Eye (tissue), 1 donor: ENCODE measurements at regions not wholly inside any gene's neighbourhood (a gene's known extent, or its start where the extent isn't known, plus 50 kb on each side); places are given as distances from the start of the nearest gene placed in this dataset.
"Not testable (repeated sequence)": the region's sequence is repeated elsewhere in the genome, so short reads cannot be mapped to it uniquely, and the experiment has no call there.

Experiments
- DNase-seq: peaks from one replicate; pipeline ENCODE4 v3.0.0-alpha.2; 2015

DNA sequence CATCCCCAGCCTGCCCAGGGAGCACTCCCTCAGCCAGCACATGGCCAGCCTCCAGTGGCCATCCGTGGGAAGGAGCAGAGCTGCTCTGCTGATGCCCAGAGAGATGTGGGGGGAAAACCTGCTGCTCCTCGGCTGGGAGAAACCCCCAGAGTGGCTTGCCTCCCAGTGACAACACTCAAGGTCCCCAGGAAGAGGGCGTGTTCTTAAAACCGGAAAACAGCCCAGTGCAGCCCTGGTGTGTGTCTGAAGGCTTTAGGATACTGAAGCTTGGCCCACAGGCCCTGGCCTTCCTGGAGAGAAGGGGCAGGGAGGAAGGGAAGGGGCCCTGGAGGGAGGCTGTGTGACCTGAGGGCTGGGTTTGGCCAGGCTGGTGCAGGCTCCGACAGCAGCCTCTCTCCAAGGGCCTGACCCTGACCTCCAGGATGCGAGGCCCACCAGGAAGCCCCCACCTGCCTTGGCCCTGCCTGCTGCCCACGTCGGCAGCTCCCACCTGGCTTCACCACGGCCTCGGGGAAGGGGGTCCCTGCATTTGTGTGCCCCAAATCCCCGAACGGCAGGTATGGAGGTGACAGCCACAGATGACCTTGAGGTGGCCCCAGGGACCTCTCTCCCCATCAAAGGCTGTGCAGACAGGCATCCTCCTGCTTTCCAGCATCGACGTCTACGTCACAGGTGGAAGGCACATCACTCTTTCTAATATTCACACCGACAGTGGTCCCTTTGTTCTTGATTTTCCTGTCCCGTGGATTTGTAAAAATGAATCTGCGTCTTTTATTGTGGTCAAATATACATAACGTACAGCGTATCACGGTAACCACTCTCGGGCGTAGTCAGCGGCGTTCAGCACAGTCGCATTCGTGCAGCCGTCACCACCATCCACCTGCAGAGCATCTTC, 190.0 kb upstream of the C14orf180 start:
- DNase-seq, result no peak

DNA sequence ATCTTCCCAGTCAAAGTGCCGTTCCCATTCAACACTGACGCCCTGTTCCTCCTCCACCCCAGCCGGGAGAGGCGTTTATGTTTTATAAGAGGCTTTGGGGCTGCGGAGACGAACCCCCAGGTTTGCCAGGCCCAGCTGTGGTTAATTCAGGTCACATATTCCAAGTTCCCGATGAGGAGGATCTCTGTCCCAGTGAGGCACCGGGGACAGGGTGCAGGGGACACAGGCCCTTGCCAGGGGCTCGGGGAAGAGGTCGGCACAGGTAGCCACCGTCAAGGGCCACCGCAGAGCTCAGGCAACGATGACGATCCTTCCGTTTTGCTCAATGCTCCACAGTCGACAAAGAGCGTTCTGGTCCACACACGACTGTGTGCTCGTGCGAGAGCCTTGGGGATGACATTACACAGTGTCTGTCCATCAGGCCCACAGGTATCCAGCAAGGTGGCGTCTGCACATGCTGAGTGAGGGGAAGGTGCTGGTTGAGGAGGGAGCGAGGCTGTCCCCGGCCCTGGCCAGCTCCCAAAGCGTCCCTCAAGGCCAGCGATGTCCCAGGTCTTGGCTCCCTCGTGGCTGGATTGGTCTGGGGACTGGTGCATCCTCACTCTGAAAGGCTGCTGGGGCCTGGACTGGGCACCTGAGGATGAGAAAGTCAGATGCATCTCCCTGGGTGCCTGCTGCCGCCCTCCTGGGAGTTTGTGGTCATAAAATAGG, 189.2 kb upstream of the C14orf180 start:
- DNase-seq, result no peak

DNA sequence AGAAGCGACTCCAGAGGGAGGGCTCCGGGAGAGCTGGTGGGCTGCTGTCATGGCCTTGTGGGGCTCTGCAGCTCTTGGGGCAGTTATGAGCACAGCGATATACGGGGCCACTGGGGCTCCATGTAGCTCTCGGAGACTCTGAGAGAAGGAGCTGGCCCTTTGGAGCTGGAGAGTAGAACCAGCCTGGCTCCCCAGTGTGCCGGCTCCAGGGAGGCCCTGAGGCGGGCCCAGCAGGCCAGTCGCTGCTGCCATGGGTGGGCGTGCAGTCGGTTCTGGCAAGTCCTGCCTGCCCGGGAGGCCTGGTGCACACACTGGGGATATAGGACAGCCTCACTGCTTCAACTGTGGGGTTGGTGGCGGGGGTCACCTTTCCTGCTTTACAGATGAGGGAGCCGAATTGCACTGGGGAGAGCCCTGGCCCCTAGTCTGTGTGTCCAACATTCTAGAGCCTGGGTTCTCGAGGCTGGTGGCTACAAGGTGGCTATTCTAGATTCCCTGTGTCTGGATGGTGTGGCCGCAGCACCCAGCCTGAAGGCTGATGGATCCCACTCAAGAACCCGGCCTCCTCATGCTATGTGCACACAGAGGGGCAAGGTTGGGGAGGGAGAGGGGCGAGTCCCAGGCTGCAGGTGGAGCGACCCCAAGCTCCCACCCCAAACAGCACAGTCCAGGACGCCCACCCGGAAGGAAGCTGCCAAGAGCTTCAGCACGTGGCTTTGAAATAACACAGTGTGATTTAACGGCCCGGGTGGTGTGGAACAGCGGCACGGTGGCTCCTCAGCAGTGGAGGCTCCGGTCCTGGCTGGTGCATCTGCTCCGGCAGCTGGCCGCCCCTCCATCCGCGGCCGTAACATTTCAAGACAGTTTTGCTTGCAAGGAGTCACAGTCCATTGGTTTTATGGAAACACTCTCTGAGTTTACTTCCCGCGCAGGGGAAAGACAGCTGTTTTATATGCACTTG, 188.3 kb upstream of the C14orf180 start:
- DNase-seq, result peak; percentile 43

DNA sequence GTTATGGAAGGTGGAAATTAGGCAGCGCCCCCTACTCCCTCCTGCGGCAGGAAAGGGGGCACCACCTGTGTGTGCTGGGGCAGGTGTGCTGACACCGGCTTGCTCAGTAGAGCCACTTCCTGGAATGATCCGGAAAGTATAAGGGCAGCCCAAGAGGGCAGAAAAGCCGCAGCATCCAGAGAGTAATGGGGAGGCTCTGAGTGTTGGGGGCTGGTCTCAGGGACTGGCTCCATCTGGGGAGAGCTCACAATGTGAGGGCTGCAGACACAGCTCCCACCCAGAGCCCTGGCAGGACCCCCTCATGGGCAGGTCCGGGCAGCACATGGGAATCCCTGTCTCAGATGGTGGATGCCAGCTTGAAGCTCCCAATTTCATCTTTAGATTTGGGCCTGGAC, 187.6 kb upstream of the C14orf180 start:
- no peak for DNase-seq

DNA sequence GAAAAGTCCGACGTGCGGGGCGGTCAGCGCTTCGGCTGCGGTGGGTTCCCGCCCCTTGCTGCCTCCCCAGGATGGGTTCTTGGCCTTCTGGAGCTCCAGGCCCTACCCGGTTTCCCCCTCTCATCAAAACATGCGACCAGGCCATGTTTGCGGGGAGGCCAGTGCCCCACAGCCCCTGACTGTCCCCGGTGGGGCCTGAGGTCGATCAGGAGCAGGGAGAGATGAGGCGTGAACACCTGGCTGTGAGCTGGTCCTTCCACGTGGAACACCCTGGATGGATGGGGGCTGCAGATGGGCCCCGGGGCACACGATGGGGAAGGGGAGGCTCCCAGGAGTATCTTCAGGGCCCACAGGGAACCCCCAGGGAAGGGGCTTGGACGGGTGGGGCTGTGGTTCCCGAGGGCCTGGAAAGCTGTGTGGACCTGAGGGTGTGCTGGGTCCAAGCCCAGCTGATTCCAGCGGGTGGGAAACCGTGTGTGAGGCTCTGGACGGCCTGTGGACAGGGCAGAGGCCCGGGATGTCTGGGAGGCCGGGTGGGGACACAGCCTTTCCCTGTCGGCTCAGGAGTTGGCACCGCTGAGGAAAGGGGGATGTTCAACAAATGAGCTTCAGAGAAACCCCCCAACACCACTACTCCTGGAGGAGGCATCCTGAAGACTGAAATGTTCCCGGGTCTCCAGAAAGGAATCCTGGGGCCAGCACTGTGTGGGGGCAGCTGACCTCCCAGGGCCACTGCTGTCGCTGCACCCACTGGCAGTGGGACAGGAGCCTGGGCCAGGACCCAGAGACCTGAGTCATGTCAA, 187.0 kb upstream of the C14orf180 start:
- no peak for DNase-seq

DNA sequence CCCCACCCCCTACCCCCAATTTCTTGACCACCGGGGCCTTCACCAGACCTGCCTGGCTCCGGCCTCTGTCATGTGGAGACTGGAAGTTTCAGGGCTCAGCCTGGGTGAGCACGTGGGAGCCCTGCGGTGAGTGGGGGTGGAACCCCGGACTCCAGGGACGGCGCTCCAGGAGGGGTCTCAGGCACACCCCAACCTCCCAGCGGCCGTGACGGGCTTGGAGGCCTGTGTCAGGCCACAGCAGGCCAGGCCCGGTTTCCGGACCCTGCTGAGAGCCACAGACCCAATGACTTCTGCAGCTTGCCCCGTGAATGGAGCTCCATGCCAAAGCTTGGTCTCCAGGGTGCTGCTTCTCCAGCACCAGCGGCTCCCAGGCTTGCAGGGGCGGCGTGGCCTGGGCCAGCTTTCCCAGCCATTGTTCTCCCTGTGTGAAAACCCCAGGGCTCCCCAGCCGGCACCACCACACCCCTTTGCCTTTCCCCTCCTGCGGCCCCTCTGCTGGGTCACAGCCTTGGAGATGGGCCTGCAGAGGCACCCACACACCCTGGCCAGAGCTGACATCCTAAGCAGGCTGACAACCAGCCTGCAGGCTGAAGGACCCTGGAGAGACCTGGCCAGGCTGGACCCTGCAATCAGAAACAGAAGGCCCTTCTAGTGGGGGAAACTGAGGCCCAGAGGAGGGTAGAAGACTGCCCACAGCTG, 186.2 kb upstream of the C14orf180 start:
- no peak for DNase-seq

DNA sequence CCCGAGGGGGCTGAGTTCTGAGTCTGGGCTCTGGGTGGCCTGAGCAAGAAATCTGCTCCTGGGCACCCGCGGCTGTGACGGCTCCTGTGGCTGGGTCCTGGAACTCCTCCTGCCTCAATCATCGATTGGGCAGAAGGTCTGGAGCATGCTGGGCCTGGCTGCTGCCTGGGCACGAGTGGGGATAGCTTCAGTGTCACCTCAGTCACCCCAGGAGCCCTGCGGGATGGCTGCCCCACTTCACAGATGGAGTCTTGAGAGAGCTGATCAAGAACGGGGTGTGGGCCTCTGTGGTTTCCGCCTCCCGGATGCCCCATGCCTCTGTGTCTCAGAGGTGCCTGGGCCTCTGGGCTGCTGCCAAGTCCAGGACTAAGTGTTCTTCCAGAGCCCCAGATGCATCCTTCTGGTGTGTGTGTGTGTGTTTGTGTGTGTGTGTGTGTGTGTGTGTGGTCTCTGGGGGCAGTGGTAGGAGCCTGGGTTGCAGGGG, 185.6 kb upstream of the C14orf180 start:
- peak; percentile 54 for DNase-seq

DNA sequence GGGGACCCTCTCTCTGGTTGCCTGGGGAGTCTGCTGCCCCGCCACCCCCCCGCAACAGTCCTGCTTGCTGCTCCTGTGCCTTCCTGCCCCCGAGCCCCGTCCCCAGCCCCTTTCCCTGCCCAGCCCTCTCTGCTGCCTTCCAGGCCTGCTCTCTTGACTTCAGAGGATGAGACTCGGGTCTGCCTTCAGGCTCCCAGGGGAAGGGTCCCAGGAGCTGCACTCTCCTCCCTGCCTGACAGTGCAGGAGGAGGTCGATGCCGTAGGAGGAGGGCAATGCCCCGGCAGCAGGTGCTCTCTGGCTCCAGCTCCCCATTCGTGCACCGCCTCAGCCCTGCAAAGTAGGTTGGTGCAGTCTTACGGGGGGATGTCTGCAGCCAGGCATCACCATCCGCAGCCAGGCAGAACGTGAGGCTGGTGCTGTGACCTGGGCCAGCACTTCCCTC, 185.1 kb upstream of the C14orf180 start:
- DNase-seq, result peak; percentile 51

DNA sequence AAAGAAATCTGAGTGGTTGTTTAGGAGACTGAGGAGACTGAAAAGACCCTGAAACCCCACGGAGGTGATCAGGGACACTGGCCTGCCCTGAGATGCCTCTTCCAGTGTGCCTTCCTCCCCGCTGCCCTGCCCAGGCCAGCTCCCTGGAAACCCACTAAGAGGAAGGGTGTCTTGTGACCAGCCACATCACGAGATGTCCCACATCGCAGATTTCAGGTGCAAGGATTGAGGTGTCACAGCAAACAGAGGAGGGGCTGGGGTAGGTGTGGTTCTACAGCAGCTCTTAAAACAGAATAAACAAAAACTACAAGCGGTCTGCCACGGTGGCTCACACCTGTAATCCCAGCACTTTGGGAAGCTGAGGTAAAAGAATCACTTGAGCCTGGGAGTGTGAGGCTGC, 184.3 kb upstream of the C14orf180 start:
- DNase-seq, result no peak

DNA sequence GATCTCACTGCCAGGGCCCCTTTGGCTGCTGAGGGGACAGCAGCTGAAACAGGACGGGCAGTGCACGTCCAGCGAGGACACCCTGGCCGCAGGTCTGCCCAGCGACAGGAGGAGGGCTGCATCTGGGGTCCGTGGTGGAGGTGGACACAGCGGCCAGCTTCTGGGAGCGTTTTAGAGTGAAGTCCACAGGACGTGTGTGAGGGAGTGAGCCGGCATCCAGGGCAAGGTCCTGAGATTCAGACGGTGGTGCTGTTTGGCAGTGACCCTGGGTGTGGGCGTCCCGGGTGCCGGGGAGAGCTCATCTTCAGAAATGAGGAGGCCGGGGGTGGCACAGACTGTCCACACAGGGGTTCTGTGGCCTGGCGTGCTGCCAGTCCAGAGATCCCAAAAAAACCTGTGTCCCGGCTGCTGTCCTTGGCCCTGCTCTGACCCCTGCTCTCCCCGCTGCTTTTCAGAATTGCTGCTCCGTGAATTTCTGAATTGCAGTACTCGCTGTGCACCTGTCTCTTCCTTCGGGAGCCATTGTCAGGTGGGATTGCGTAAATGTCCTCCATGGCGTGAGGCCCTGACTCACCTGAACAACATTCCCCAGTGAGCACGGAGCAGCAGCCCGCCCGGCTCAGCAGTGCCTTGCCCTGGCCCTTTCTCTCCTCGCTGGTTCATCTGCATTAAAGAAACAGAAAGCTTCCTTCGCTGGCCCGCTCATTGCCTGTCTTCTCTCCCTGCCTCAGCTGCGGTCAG, 183.5 kb upstream of the C14orf180 start:
- DNase-seq, result no peak

DNA sequence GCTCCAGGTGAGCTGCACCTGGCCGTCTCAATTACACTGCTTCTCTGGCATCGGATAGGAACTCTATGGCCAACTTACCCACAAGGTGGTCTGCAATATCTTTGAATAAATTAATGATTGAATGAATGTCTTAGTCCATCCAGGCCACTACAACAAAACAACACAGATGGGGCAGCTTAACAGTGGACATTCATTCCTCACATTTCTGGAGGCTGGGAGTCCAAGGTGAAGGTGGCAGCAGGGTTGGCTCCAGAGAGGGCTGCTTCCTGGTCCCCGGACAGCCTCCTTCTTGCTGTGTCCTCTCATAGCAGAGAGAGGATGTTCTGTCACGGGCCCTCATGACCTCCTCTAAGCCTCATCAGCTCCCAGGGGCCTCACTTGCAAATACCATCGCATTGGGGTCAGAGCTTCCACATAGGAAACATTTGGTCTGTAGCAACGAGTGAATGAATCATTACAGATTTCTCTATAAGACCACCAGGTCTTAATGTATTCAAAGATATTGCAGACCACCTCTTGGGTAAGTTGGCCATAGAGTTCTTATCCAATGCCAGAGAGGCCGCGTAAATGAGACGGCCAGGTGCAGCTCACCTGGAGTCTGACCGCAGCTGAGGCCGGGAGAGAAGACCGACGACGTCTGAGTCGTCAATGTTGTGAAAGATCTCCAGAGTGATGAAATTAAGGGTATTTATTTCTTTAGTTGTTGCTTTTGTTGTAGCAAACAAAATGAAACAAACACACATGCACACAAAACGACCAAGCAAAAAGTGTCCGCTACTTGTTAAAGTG, 182.7 kb upstream of the C14orf180 start:
- no peak for DNase-seq

DNA sequence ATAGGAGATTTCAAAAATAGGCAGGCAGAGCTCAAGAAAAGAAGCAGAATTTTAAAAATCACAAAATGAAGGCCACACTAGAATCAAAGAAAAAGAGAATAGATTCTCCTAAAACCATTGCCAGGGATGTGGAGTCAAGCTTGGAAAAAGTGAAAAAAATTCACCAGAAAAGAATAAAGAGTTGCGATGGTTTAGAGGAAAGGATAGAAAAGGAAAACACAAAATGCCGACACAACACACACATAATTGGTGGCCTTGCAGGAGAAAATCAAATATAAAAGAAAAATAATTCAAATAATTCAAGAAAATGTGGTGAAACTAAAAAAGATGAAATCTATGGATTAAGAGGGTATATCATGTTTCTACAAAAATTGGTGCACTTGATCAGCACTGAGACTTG, 181.6 kb upstream of the C14orf180 start:
- DNase-seq, result no peak

DNA sequence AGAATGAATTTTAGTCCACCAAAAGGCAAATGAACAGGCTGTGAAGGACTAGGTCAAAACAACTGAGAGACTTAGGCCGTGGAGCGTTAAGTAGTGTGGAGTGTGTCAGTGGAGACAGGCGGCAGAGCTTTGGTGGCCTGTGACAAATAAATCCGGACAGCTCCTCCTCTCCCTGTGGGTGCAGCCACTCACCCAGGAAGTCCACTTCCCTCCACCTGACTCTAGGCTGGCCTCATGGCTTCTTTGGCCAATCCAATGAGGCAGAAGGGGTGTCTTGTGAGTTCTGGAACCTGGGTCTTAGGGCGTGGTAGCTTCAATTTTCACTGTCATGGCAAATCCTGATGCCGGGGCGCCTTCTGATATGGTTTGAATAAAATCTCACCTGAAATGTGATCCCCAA, 180.9 kb upstream of the C14orf180 start:
- no peak for DNase-seq

DNA sequence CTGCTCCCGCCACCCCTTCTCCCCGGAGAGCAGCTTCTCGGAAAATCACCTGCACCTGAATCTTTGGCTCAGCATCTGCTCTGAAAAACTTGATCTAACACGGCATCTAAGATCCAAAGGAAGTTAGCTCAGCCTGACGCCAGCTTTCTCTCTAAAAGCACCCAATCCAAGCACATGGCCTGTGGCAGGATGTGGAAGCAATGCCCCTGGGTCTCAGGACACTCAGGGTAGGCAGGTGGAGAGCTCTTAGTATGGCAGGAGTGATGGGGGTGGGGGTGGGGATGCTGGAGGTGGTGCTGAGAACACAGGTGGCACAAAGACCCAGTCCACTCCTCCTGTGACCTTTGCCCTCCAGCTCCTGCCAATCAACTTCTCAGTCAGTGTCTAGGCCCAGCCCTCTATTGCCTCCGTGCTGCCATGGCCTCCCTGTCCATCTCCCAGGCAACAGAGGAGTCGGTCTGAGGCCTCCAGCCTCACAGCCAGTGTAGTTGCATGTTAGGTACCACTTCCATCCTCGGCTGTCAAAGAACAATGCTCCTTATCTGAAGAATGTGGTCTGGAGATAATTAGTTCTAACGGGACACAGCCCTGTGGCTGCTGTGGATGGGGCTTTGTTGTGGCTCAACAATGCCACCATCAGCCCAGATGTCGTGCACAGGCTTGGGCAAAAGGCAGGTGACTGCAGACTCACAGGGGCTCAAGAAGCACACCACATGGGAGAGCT, 180.0 kb upstream of the C14orf180 start:
- peak; percentile 56 for DNase-seq

DNA sequence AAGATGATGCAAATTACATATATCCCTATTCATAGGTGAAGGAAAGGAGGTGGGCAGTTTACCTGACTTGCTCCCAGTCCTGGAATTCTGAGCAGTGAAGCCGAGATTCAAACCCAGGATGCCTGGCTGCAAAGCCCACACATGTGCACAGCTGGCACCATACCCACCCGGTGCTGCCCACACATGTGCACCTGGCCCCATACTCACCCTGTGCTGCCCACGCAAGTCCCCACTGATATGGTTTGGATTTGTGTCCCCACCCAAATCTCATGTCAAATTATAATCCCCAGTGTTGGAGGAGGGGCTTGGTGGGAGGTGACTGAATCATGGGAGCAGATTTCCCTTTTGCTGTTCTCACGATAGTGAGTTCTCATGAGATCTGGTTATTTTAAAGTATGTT, 179.2 kb upstream of the C14orf180 start:
- DNase-seq, result no peak

DNA sequence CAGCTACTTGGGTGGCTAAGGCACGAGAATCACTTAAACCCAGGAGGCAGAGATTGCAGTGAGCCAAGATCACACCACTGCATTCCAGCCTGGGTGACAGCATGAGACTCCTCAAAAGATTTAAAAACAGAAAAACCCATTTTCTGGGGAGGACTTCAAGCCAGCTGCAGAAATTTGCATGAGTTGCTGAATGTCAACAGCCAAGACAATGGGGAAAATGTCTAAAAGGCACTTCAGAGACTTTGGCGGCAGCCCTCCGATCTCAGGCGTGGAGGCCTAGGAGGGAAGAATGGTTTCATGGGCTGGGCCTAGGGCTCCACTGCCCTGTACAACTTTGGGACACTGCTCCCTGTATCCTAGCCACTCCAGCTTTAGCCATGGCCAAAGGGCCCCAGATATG, 177.8 kb upstream of the C14orf180 start:
- DNase-seq, result no peak

DNA sequence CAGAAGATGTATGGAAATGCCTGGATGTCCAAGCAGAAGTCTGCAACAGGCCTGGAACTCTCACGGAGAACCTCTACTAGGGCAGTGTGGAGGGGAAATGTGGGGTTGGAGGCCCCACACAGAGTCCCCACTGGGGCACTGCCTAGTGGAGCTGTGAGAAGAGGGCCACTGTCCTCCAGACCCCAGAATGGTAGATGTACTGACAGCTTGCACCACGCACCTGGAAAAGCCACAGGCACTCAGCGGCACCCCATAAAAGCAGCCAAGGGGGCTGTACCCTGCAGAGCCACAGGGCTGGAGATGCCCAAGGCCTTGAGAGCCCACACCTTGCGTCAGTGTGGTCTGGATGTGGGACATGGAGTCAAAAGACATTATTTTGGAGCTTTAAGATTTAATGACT, 177.3 kb upstream of the C14orf180 start:
- not testable (repeated sequence) for DNase-seq

DNA sequence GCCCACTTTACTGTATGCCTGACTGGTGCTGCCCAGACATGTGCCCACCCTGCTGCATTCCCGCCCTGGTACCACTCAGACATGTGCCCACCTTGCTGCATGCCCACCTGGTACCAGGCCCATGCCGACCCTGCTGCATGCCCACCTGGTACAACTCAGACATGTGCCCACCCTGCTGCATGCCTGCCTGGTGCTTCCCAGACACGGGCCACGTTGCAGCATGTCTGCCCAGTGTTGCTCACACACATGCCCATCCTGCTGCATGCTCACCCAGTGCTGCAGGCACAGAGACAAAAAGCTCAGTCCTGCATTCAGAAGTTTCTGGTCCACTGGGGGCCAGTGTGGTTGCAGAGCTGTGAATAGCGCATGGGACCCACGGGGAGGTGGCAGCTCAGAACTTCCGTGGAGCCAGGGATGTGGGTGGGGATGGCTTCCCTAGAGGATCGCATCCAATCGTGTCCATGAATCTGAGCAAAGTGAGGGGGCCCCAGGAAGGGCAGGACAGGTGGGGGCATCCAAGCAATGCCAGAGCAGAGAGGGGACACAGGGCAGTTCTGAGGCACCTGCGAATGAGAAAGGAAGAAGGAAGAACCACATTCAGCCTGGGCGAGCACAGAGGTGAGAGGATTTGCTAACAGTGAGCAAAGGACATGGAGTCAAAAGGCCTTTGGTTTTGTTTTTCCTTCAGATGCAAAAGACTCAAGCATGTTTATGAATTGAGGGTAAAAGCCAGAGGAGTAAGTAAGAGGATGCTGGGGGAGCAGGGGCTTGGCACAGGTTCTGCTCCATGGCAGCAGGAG, 175.9 kb upstream of the C14orf180 start:
- DNase-seq, result no peak
